Skin epidermis (tissue), 12 donors: ENCODE measurements at regions not wholly inside any gene's neighbourhood (a gene's known extent, or its start where the extent isn't known, plus 50 kb on each side); places are given as distances from the start of the nearest gene placed in this dataset.

Experiments
- H3K27ac ChIP-seq, 21 experiments: fragments of 200-600 bp; sonication (generic) in 11 of 21; one replicate each; pipeline ENCODE4 v1.5.0; 2020; ENCODE audit warnings: mild to moderate bottlenecking in 3 of 21, inconsistent platforms in 2 of 21, moderate library complexity in 2 of 21
- H3K4me3 ChIP-seq, 7 experiments: fragments of 200-600 bp; sonication (generic) in 2 of 7; one replicate each; pipeline ENCODE4 v1.5.0; 2020; ENCODE audit warnings: inconsistent platforms in 2 of 7, mild to moderate bottlenecking in 2 of 7, moderate library complexity in 1 of 7

DNA sequence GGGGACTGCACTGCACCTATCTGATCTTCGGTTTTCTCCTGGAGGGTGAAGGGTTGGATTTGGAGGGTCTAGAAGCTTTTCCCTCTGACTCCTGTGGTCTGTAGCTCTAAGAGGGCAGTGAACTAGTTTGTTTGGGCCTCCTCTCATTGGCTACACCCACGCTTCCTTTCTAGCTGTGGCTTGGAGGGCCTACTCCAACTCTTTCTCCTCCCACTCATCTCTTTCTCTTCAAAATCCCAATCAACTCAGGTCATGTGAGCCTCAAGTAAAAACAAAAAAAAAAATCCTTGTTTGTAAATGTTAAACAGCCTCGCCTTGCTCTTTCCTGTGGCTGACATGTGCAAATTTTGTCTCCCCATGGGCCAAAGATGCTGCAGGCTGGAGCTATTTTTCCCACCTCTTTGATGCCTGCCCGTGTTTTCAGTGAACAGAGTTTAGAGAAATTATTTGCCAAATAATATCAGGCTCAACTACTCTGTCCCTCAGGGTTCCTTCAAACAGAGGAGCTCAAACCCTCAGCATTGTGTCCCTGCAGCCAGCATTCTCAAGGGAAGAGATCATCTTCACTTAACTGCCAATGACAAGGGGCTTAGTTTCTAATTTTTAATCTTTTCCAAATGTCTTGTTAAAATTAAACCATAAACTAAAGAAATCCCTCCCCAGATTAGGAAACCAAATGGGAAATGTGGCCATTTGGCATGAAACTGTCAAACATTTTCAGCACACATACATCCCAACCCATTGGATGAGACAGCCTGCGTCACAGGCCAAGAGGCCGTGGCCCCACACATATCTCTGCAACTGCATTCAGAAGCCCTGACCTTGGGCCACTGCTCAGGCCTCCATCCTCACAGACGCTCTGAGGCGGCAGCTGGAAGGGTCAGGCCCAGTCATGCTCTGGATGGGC lies 114.8 kb upstream of the THBS1 start:
- no peak overlapping the region for H3K4me3 ChIP-seq
- peak overlapping the region in 15 of 21 experiments; percentile 7 to 86 (median 45) for H3K27ac ChIP-seq

DNA sequence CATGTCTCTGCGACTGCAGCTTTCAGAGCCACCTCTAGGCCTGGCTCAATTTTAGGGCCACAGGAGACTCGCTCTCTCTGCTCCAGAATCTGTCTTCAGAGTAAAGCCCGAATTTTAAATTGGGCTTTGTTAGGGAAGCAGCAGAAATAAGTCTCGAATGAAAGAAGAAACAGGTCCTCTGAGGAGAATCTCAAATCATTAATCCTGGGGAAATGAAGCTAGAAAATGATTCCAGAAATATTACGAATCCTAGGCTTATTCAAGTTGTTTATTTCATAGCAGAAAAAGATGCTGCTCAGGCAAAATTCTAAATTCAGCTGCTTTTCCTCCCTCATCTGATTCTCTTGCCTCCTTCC lies 114.2 kb upstream of the THBS1 start:
- Histone ChIP-seq H3K27ac (peak overlapping the region in 15 of 21 experiments; percentile 7 to 86 (median 61)), H3K4me3 (no peak overlapping the region)

DNA sequence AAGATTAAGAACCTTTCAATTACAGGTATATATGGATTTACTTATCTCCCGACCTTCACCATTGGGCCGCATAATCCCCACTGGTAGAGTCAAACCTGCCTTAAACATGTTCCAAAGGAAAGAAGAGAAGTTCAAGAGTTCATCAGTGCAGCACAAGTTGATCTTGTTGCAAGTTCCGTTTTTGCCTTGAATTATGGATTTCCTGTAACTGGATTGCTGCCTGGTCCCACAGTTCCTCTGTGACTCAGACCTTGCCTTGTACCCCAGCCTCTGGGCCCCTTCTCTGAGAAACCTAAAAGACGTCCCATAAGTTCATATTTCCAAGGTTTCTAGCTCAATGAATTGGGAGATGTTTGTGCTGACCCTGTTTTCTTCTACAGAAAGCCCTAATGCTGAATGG lies 112.5 kb upstream of the THBS1 start:
- Histone ChIP-seq H3K27ac (peak overlapping the region in 2 of 21 experiments; percentile 21 to 38), H3K4me3 (no peak overlapping the region)

DNA sequence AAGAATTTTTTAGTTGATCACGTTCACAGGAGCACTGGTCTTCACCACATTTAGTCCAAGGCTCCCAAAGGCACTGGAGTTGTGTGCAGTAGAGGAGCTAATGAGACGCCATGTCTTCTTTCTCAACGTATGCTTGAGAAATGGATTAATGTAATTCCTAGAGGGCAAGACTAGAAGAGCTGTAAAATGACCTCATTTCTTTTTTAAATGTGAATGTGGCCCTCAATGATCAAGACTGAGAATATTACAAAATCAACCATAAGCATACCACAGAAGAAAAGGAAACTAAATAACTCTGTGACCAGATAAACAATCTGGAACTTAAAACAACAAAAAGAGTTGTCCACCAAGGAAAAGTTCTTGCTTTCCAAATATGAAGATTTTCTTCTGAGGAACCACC lies 112.1 kb upstream of the THBS1 start:
- Histone ChIP-seq H3K27ac (peak overlapping the region in 2 of 21 experiments; percentile 21 to 38), H3K4me3 (no peak overlapping the region)

DNA sequence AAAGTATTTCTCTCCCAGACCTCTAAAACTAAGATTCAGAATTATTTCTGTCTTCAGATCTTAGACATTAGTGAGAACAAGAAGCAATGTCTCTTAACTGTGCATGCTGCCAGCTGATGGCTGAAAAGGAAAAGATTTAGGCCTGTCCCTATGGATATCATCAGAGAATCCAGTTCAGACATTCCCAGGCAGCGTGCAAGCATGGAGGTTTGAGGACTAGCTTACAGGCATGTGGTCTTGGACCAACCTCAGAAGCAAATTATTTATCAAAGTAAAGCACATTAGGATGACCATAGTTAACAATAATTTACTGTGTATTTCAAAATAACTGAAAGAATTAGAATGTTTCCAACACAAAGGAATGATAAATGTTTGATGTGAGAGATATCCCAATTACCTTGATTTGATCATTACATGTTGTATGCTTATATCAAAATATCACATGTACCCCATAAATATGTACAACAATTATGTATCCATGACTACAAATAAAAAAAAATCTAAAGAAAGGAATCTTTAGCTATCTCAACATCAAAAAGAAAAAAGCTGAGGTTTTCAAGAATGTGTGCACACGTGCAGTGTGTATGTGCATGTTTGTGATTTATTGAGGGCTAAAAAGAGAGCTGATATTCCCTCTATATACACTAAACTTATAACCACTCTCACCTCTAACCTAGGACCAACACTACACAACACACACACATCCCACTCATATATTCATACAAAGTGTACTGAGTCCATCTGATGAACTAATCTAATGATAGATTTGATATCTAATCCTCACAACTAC lies 108.9 kb upstream of the THBS1 start:
- peak overlapping the region in 10 of 21 experiments; percentile 31 to 92 (median 60) for H3K27ac ChIP-seq
- H3K4me3 ChIP-seq: no peak overlapping the region

DNA sequence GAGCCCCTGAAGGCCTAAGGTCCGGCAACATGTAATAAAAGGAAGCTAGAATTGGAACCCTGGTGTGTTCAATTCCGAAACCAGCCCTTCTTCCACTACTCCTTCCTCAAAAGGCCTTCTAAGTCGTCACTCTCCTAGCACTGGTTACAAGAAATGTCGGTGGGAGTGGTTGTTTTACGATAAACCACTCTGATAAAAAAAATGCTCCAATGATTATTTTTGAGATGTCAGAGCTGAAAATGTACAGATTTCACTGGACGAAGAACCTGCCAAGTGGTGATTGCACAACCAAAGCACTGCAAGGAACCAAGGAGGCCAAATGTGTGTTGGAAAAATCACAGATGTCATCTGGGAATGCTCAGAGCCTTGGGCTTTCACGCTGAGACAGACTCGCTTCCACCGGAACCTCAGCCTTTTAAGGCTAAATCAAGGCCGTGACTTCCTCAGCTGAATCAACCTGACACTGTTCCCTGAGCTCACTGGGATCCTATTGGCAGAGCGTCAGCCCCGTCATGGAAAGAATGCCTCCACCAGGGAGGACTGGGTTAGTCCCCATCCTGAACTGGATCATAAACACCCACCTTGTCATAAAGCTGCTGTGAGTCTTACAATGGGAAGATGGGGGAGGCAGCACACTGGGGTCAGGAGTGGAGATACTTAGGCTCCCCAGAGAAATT lies 108.1 kb upstream of the THBS1 start:
- H3K27ac ChIP-seq: peak overlapping the region in 13 of 21 experiments; percentile 16 to 92 (median 63)
- no peak overlapping the region for H3K4me3 ChIP-seq

DNA sequence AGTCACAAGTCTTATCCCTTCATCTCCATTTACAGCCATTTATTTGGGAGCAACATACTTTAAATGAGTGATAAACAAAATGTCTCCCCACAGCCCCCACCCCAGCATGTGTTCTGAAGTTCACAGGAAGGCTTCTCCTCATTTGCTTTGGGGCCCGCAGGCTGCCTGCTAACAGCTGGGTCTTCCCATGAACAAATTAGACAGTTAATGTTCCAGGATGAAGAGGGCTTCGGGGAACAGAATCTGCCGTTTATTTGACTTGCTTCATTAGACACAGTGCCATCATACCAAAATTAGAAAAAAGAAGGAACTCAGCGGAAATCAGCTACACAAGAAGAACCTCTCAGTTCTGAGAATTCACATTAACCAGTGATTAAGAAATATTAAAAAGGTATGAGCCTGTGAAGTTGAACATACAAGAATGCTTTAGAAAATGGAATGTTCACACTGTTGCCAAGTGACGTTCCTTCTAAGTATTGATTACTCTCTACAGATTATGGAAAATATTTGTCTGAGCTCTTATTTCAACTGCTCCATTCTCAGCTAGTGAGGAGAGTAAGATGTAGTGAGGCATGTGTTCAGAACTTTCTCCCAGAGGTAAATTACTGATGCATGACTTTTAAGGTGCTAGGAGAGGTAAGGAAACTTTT lies 107.5 kb upstream of the THBS1 start:
- peak overlapping the region in 13 of 21 experiments; percentile 16 to 92 (median 55) for H3K27ac ChIP-seq
- no peak overlapping the region for H3K4me3 ChIP-seq

DNA sequence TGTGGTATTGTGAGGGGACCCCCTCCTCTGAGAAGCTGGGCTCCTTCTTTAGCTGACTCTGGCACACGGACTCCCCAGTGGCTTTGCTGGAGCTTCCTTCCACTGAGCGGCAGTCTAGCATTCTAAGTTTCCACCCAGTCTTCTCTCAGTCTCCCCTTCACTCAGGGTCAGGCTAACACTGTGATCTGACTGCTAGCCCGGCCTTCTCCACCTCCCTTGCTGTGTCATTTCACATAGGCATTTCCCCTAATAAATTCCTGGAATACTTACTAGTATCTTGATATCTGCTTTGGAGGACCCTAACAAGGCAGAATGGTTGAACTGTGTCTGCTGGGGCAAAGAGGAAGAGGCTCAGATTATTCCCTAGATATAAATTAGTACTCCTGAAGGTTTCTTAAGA lies 106.2 kb upstream of the THBS1 start:
- no peak overlapping the region for H3K4me3 ChIP-seq
- peak overlapping the region in 3 of 21 experiments; percentile 55 to 81 (median 69) for H3K27ac ChIP-seq

DNA sequence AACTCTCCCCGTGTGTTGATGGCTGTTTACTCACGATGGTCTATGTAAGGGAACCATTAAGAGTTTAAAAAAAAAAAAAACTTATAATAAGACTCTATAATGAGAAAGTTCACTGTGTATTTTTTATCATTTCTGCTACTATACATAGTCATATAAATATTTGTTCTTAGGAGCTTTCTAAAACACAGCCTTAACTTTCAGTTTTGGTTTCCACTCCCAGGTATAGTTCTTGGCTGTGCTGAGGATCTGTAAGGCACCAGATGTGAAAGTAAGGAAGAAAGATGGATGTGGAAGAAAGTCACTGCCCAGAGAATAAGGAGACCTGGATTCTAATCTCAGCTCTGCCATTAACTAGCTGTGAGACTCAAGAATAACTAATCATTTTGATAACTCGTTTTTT lies 101.9 kb upstream of the THBS1 start:
- no peak overlapping the region for H3K27ac ChIP-seq

DNA sequence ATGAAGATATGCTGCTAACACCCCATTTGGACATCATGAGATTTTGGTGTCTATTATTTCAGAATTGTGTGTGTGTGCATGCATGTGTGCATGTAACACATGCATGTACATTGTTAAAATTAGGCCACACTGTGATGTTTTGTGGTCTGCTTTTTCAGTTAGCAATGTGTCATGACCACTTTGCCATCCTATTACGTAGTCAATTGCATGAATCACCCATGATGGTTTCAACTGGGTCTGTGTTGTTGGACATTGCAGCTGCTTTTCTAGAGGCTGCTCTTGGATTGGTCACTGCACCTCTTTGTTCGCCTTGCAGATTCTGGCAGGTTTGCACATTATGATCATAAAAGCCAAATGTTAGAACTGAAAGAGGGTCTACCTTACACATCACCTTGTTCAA lies 101.0 kb upstream of the THBS1 start:
- no peak overlapping the region for H3K27ac ChIP-seq
- no peak overlapping the region for H3K4me3 ChIP-seq

More for the DNA sequence above, 101.9 kb upstream of the THBS1 start:
- H3K4me3 ChIP-seq: no peak overlapping the region

DNA sequence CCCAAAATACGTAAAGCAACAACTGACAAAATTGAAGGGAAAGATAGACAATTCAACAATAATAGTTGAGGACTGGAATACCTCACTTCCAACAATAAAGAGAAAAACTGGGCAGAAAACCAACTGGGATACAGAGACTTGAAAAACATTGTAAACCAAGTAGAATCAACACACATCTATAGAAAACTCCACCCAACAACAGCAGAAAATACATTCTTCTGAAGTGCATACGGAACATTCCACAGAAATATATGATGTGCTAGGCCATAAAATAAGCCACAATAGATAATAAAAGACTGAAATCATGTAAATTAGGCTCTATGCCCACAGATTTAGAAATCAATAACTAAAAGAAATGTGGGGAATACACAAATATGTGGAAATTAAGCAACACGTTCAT lies 98.4 kb upstream of the THBS1 start:
- no peak overlapping the region for H3K4me3 ChIP-seq
- H3K27ac ChIP-seq: no peak overlapping the region

DNA sequence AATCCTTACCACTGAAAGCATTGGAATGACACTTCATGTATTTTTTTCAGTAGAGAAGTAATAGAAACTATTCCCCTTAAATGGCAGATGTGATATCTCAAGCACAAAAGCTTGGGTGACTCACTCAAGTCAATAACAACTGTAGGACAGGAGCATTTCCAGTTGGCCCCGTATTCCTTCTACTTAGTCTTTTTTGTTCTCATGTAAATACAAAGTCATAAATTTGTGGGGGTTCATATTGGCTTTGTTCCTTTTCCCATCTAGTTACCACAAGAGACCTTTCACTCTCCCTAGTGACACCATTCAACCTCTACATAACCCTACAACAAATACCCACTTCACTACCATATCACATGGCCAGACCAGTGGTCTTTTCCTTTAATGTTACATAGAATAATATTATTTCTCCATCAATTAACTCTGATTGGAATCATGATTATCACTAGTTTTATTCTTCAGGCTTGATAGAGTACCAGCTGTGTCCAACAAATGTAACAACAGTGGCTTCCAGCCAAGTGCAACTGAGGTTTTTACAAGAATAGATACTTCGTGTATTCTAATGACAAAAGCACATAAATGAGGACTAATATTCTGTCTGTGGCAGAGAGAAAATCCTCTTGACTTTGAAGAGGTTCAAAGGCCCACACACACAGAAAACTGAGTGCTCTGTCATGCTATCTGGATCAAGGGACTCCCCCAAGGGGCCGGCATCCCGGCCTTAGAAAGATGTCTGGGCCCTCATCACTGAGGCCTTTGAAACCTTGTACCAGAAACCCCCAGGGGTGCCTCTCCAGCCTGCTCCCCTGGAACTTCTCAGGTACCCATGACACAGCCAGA lies 94.0 kb upstream of the THBS1 start:
- Histone ChIP-seq H3K27ac (peak overlapping the region in 1 of 21 experiments; percentile 38), H3K4me3 (no peak overlapping the region)

DNA sequence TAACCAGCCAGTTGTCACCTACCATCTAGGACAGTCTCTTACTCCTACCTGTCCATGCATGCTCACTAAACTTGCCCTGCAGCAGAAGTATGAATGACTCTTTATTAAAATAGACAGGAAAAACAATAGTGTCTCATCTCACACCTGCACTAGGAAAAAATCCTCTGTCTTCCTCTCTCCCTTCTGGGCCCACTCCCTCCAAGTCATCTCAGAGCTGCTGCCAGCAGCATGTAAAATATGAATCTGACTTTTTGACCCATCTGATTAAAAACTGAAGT lies 93.5 kb upstream of the THBS1 start:
- Histone ChIP-seq H3K4me3 (no peak overlapping the region), H3K27ac (peak overlapping the region in 3 of 21 experiments; percentile 1 to 38 (median 37))

DNA sequence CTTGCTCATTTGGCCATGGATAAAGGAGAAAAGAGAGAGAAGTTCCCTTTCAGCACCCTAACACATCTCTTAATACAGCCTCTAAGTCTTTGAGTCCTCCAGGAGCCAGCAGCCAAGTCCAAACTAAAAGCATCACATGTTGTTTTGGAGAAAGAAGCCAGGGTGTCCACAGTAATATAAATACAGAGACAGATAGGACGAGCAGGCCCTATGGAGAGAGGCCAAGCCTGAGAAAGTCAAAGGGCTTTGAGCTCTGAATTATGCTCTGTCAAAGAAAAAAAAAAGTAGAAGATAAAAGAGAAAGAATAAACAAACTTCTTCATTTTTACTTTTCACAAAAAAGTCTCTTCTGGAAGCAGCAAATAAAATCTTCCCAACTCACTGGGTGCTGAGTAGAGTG lies 92.4 kb upstream of the THBS1 start:
- H3K27ac ChIP-seq: peak overlapping the region in 3 of 21 experiments; percentile 11 to 20 (median 13)
- H3K4me3 ChIP-seq: no peak overlapping the region

DNA sequence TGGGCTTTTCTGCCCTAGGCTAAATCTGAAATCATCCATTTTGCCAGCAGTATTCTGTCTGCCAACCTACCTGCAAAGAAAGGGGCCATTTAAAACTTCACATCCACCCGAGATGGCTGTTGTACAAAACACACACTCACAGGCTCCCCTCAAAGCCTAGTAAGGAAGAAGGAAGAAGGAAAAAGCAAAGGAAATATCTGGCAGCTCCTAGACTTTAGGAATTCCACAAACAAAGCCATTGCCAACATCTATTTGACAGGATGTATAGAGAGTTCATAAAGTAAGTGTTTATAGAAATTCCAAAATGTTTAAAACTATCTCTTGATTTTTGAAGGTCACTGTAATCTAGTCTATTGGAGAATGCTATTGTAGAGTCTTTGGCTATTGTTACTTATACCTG lies 91.9 kb upstream of the THBS1 start:
- H3K27ac ChIP-seq: peak overlapping the region in 3 of 21 experiments; percentile 11 to 20 (median 13)
- no peak overlapping the region for H3K4me3 ChIP-seq

DNA sequence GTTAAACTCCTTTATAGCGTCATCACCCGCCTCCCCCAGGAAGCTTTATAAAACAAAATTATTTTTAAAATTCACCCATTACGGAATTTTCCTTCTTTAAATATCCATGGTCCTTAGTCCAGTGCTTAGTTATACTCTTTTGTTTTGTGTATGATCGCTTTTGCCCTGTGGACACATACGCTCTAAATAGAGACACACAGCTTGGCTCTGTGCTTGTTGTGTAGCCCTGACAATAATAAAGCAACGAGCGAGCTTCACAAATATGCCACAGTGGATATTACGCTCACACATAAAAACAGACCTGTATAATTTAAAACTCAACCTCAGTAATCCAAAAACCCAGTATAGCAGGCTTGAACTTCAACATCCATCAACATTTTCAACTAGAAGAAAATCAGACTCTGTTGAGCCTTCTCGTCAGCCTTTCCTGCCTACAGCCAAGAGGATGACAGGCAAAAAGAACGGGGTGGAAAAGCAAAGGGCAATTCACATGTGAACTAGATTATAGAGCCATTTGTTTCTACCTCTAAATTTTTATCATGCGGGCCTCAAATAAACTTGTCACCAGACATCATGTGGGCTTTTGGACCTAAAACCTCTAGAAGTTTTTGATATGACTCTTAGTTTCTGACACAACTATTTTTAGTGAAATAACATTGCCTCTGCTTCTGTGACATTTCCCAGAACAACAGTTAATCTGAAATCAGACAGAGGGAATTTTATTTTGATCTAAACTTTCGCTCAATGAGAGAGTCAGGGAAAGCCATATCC lies 89.6 kb upstream of the THBS1 start:
- peak overlapping the region in 4 of 21 experiments; percentile 39 to 79 (median 62) for H3K27ac ChIP-seq

DNA sequence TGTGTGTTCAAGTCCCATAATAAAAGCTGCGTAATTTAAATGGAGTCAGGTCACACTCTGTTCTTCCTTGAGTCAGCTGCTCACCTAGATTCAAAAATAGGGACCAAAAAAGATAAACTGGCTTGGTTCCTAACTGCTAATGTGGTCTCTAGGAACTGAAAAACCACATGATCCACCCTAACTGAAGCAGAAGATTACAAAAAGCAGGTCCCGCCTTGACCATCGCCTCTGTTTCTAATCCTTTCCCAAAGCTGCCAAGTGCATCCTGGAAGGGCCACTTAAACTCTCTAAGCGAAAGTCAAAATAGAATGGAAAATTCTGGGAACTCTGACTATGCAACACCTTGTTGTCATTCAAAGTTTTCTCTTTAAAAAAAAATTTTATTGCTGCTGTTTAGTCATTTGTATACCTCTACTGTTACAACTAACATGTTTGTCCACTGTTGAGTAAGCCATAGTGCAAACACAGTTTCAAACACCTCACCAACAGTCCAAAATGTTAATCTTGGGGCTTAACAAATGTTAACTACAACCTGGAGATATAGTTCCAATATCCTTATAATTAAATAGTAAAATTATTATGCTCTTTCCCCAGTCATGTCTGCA lies 88.9 kb upstream of the THBS1 start:
- H3K27ac ChIP-seq: peak overlapping the region in 5 of 21 experiments; percentile 39 to 79 (median 58)

More for the DNA sequence above, 89.6 kb upstream of the THBS1 start:
- H3K4me3 ChIP-seq: no peak overlapping the region

More for the DNA sequence above, 88.9 kb upstream of the THBS1 start:
- H3K4me3 ChIP-seq: no peak overlapping the region
